Thyroid gland (tissue), 4 donors: ENCODE measurements at regions not wholly inside any gene's neighbourhood (a gene's known extent, or its start where the extent isn't known, plus 50 kb on each side); places are given as distances from the start of the nearest gene placed in this dataset.

Experiments
- DNase-seq, 2 donors: peaks; one replicate each; pipeline ENCODE4 v3.0.0-alpha.2; 2019
- H3K27ac ChIP-seq, 3 donors: fragments of 200-600 bp; sonication (generic); 1 replicate in 2 of 3; 2 replicates in 1 of 3; pipeline ENCODE4 v1.5.1; 2016 to 2019; ENCODE audit warnings: mild to moderate bottlenecking in 1 of 3, moderate library complexity in 1 of 3
- H3K27me3 ChIP-seq: fragments of 200-600 bp; sonication (generic); one replicate; pipeline ENCODE4 v1.5.1; 2019
- H3K36me3 ChIP-seq, 2 donors: fragments of 200-600 bp; sonication (generic); one replicate each; pipeline ENCODE4 v1.5.1; 2016 to 2019
- H3K4me1 ChIP-seq, 2 donors: fragments of 200-600 bp; sonication (generic); one replicate each; pipeline ENCODE4 v1.5.1; 2017 to 2019
- H3K4me3 ChIP-seq, 3 donors: fragments of 200-600 bp; sonication (generic); replicated peaks in 1 of 3; 1 replicate in 2 of 3; 2 replicates in 1 of 3; pipeline ENCODE4 v1.5.1; 2016; ENCODE audit warnings: mild to moderate bottlenecking in 1 of 3
- H3K9me3 ChIP-seq: fragments of 200-600 bp; sonication (generic); one replicate; pipeline ENCODE4 v1.5.1; 2017
- CTCF ChIP-seq, 6 experiments: fragments of 200-600 bp in 3 of 6; fragments of 450-650 bp in 3 of 6; sonication (generic) in 3 of 6; IDR thresholded peaks; one replicate each; pipeline ENCODE4 v1.5.1; 2016 to 2019; ENCODE audit warnings: antibody characterized with exemption in 6 of 6, mild to moderate bottlenecking in 2 of 6, inconsistent platforms in 1 of 6, moderate library complexity in 1 of 6
- POLR2A ChIP-seq, 2 donors: fragments of 450-650 bp; IDR thresholded peaks; one replicate each; pipeline ENCODE4 v1.6.1; 2017; ENCODE audit warnings: antibody characterized with exemption in 2 of 2, mild to moderate bottlenecking in 2 of 2, moderate library complexity in 1 of 2
- WGBS, 2 donors: methylation state at CpG; one replicate each; pipeline ENCODE4 v1.1.5; 2017; 5-methylcytosine and 5-hydroxymethylcytosine counted together
- intact Hi-C: fragments of 100-400 bp; cut with DNase I; formaldehyde crosslinking; loops from one replicate; pipeline ENCODE4 v1.15.1; 2023

DNA sequence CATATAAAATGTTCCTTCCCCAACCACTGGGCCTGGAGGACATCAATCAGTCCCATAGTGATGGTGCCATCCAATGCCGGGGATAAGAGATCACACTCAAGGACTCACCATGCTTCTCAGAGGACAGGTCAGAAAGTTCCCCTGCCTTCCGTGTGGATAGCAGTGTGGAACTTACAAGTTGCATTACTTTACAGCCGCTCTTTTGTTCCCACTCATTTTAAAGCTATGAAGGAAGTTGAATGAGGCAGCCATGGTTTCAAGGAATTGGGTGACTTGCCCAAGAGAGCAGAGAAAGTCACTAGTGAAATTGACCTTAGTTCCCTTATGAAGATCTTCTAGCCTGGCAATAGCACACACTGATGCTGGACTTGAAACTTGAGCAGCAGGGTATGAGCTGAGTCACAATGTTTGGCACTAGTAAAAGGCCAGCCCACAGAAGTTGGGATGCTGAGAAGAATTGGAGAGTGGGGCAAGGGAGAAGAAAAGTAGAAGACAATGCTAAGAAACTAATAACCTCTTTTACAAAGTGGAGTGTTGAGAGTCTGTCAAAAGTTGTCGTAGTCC lies 78.7 kb downstream of the CXCL12 start:
- TF ChIP-seq CTCF (IDR thresholded peaks at IDR 0.05) (no peak), POLR2A (IDR thresholded peaks at IDR 0.05) (no peak)
- H3K4me3 ChIP-seq, result no peak overlapping the region
- intact Hi-C loops, result no loop called here
- H3K27ac ChIP-seq, result no peak overlapping the region
- no peak for DNase-seq
- H3K9me3 ChIP-seq, result no peaks in the 10 kb centered on the region
- no peaks in the 10 kb centered on the region for H3K36me3 ChIP-seq
- WGBS, 2 donors, result 45 to 64% methylated on average over 4 of the region's 4 CpGs
- H3K4me1 ChIP-seq, result peaks cover 4 to 8% of the 10 kb centered on the region in 2 donors
- H3K27me3 ChIP-seq, result no peaks in the 10 kb centered on the region

GRCh38 chr10:44301781-44302355 lies 83.0 kb downstream of the CXCL12 start:
- Histone ChIP-seq H3K4me3 (no peak overlapping the region), H3K36me3 (no peaks in the 10 kb centered on the region), H3K4me1 (no peaks in the 10 kb centered on the region), H3K9me3 (no peaks in the 10 kb centered on the region), H3K27ac (no peak overlapping the region), H3K27me3 (no peaks in the 10 kb centered on the region)
- intact Hi-C loops, result no loop called here
- 72 to 74% methylated on average over 6 of the region's 6 CpGs for WGBS, 2 donors
- no peak for TF ChIP-seq POLR2A (IDR thresholded peaks at IDR 0.05)
- TF ChIP-seq CTCF (IDR thresholded peaks at IDR 0.05), result no peak
- no peak for DNase-seq

- WGBS, 2 donors, result 76 to 93% methylated on average over 7 of the region's 7 CpGs
- TF ChIP-seq POLR2A (IDR thresholded peaks at IDR 0.05) (no peak), CTCF (IDR thresholded peaks at IDR 0.05) (no peak)
- H3K36me3 ChIP-seq, result no peaks in the 10 kb centered on the region
- H3K27ac ChIP-seq, result no peak overlapping the region
- no peaks in the 10 kb centered on the region for H3K4me1 ChIP-seq
- intact Hi-C loops, result no loop called here
- peak in 1 of 2 donors; percentile 40 for DNase-seq
- no peaks in the 10 kb centered on the region for H3K9me3 ChIP-seq
- H3K27me3 ChIP-seq, result no peaks in the 10 kb centered on the region
- H3K4me3 ChIP-seq, result no peak overlapping the region
Measured at GRCh38 chr10:44300666-44301649, 83.9 kb downstream of the CXCL12 start.

DNA sequence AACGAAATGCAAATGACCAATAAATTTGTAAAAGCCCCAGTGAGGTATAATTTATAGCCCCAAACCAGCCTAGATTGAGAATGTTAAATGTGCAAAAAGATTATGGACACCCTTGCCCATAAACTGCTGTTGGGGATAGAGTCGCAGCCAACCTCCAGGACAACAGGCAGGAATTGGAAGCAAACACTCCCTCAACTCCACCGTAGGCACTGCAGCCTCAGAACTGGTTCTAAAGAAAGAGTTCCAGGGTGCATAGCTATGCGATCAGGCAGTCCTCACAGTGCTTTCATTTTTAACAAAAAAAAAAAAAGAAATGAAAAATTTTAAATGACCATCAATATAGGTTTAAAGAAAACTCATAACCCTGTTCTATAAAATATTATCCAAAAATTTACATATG lies 86.2 kb downstream of the CXCL12 start:
- WGBS, 2 donors, result 92 to 94% methylated on average over 4 of the region's 4 CpGs
- TF ChIP-seq POLR2A (IDR thresholded peaks at IDR 0.05) (no peak), CTCF (IDR thresholded peaks at IDR 0.05) (no peak)
- H3K4me1 ChIP-seq, result peaks cover 1 to 5% of the 10 kb centered on the region in 2 donors
- no peak overlapping the region for H3K4me3 ChIP-seq
- H3K36me3 ChIP-seq, result no peaks in the 10 kb centered on the region
- no peaks in the 10 kb centered on the region for H3K27me3 ChIP-seq
- DNase-seq, result no peak
- H3K9me3 ChIP-seq, result no peaks in the 10 kb centered on the region
- intact Hi-C loops, result no loop called here
- no peak overlapping the region for H3K27ac ChIP-seq

- Histone ChIP-seq H3K36me3 (no peaks in the 10 kb centered on the region), H3K4me1 (peaks cover 8 to 12% of the 10 kb centered on the region in 2 donors), H3K27me3 (no peaks in the 10 kb centered on the region), H3K4me3 (no peak overlapping the region), H3K9me3 (no peaks in the 10 kb centered on the region), H3K27ac (no peak overlapping the region)
- DNase-seq, result no peak
- TF ChIP-seq POLR2A (IDR thresholded peaks at IDR 0.05), result no peak
- no peak for TF ChIP-seq CTCF (IDR thresholded peaks at IDR 0.05)
- WGBS, 2 donors, result 89 to 90% methylated on average over 6 of the region's 6 CpGs
- intact Hi-C loops, result no loop called here
Measured at GRCh38 chr10:44297963-44298362, 86.9 kb downstream of the CXCL12 start.
